Heart right ventricle (tissue), 16 donors: ENCODE measurements at regions not wholly inside any gene's neighbourhood (a gene's known extent, or its start where the extent isn't known, plus 50 kb on each side); places are given as distances from the start of the nearest gene placed in this dataset.

ENCODE experiments used
- ATAC-seq, 8 donors: fragments of 200-7000 bp; cut with Tn5 transposase; one replicate each; pipeline ENCODE4 v1.9.1; 2020; ENCODE audit warnings: mild to moderate bottlenecking in 8 of 8, moderate library complexity in 8 of 8, moderate number of reproducible peaks in 1 of 8
- DNase-seq, 2 donors: peaks; one replicate each; pipeline ENCODE4 v3.0.0-alpha.2; 2020
- H3K27ac ChIP-seq, 10 donors: fragments of 200-600 bp; sonication (generic) in 2 of 10; one replicate each; pipeline versions ENCODE4 v1.5.0 to v1.8.0; 2020 to 2022; ENCODE audit warnings: mild to moderate bottlenecking in 3 of 10
- H3K27me3 ChIP-seq, 7 donors: fragments of 200-600 bp; one replicate each; pipeline ENCODE4 v1.8.0; 2021 to 2022; ENCODE audit warnings: mild to moderate bottlenecking in 2 of 7
- H3K36me3 ChIP-seq, 9 donors: fragments of 200-600 bp; sonication (generic) in 1 of 9; one replicate each; pipeline versions ENCODE4 v1.5.0 to v1.8.0; 2020 to 2022; ENCODE audit warnings: mild to moderate bottlenecking in 2 of 9
- H3K4me1 ChIP-seq, 9 donors: fragments of 200-600 bp; sonication (generic) in 1 of 9; one replicate each; pipeline versions ENCODE4 v1.5.0 to v1.8.0; 2020 to 2022; ENCODE audit warnings: mild to moderate bottlenecking in 4 of 9
- H3K4me3 ChIP-seq, 10 donors: fragments of 200-600 bp; sonication (generic) in 2 of 10; one replicate each; pipeline versions ENCODE4 v1.5.0 to v1.8.0; 2020 to 2022; ENCODE audit warnings: mild to moderate bottlenecking in 7 of 10, moderate library complexity in 2 of 10
- H3K9me3 ChIP-seq, 11 donors: fragments of 200-600 bp in 10 of 11; sonication (generic) in 2 of 11; one replicate each; pipeline versions ENCODE4 v1.5.0 to v1.8.0; 2013 to 2022; ENCODE audit warnings: mild to moderate bottlenecking in 2 of 11, control low read depth in 1 of 11, moderate library complexity in 1 of 11
- WGBS, 2 donors: extraction: QIAGEN DNeasy Blood & Tissue Kit; methylation state at CpG; one replicate each; pipeline ENCODE4 v1.1.7; 2013; ENCODE audit warnings: inconsistent platforms in 1 of 2; 5-methylcytosine and 5-hydroxymethylcytosine counted together
- intact Hi-C, 10 donors: fragments of 100-400 bp; cut with DNase I; formaldehyde crosslinking; loops; one replicate each; pipeline versions ENCODE4 v1.11.1 to v1.14.2; 2022
- TF ChIP-seq, protein P1 (sequence below), 9 donors: fragments of 200-600 bp; sonication (generic) in 2 of 9; IDR thresholded peaks; one replicate each; pipeline versions ENCODE4 v1.5.0 to v1.8.0; 2021 to 2022; ENCODE audit warnings: antibody characterized with exemption in 9 of 9, mild to moderate bottlenecking in 5 of 9, moderate library complexity in 1 of 9
- donor health status: Arrhythmogenic right ventricular cardiomyopathy.
- donor health status: ischemic (EF 13 %, LVEDD 7.1; RV severe dilation, severe dysfunction).
- donor health status: healthy with polysubstance abuse.
- donor health status: DM: no; HTN: yes; CAD: no.
- donor health status: DM: no; HTN: no; CAD: no.
- donor health status: ischemic (EF 25% LVEDD 6.9; RV normal size, moderate dysfunction).
- donor health status: ischemic (EF 25% LVEDD 5.7; RV mildly dilated, moderate dysfunction).
- donor health status: healthy.
- donor health status: DM: yes; HTN: yes; CAD: no.
- donor health status: Ischemic cardiomyopathy.
- donor health status: ischemic (EF 35%, LVEDD 5.7; RV mildly dilated, moderate dysfunction).
- donor health status: nonischemic (EF 11% LVEDD 7.7; RV severe dilation, severe dysfunction).
- donor health status: DM: yes; HTN: yes; CAD: no.
- donor health status: PGD.
- donor health status: ischemic (EF 29% LVEDD 5.4; RV normal size, mild dysfunction).
- donor health status: nonischemic (EF 23%, LVEDD 6.1; RV moderate dilation, normal function).

DNA sequence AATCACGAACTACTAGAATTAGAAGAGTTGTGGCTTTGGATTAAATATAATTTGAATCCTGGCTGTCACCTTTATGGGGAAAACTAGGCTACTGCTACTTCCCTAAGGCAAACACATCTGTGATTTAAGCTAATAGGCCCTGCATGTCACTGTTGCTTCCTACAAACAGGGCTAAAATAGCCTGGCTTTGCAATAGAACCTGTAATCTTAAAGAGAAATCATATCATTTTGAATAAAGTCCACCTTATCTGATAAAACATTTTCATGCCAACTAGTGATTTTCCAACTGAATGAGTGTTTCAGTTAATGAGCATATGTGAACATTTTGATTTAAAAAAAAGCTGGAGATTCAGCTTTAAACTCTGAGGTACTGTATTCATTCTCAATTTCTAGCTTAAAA lies 208.0 kb downstream of the GPR37 start:
- DNase-seq = no peak
- Histone ChIP-seq H3K27ac (no peak overlapping the region), H3K9me3 (no peaks in the 10 kb centered on the region), H3K36me3 (no peaks in the 10 kb centered on the region), H3K4me1 (no peaks in the 10 kb centered on the region), H3K27me3 (no peaks in the 10 kb centered on the region), H3K4me3 (no peak overlapping the region)
- intact Hi-C loops = no loop called here
- 75 to 90% methylated on average over 1 of the region's 1 CpG for WGBS, 2 donors
- TF ChIP-seq, protein P1, sequence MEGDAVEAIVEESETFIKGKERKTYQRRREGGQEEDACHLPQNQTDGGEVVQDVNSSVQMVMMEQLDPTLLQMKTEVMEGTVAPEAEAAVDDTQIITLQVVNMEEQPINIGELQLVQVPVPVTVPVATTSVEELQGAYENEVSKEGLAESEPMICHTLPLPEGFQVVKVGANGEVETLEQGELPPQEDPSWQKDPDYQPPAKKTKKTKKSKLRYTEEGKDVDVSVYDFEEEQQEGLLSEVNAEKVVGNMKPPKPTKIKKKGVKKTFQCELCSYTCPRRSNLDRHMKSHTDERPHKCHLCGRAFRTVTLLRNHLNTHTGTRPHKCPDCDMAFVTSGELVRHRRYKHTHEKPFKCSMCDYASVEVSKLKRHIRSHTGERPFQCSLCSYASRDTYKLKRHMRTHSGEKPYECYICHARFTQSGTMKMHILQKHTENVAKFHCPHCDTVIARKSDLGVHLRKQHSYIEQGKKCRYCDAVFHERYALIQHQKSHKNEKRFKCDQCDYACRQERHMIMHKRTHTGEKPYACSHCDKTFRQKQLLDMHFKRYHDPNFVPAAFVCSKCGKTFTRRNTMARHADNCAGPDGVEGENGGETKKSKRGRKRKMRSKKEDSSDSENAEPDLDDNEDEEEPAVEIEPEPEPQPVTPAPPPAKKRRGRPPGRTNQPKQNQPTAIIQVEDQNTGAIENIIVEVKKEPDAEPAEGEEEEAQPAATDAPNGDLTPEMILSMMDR (IDR thresholded peaks at IDR 0.05) = no peak
- ATAC-seq = no peak

DNA sequence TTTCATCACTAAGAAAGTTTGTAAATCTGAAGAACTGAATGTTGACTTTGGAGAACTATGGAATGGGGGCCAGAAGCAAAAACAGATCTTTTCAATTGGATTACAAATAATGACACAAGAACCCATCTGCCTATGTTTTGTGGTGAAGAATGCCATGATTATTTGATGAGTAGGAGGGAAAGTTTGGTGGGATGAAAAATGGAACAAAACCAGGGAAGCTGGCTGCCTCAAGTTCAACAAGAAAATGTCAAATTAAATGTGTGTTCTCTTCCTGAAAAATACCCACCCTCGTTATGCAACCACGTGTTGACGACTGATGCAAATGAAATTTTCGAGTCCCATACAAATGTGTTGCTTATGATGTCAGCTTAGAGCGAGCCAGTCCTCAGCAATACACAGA lies 208.5 kb downstream of the GPR37 start:
- Histone ChIP-seq H3K4me1 (no peaks in the 10 kb centered on the region), H3K27me3 (no peaks in the 10 kb centered on the region), H3K9me3 (no peaks in the 10 kb centered on the region), H3K4me3 (no peak overlapping the region), H3K36me3 (no peaks in the 10 kb centered on the region), H3K27ac (no peak overlapping the region)
- intact Hi-C loops = no loop called here
- ATAC-seq (no peak), DNase-seq (no peak)
- TF ChIP-seq, protein P1 (IDR thresholded peaks at IDR 0.05) = no peak
- 59 to 63% methylated on average over 5 of the region's 5 CpGs for WGBS, 2 donors

DNA sequence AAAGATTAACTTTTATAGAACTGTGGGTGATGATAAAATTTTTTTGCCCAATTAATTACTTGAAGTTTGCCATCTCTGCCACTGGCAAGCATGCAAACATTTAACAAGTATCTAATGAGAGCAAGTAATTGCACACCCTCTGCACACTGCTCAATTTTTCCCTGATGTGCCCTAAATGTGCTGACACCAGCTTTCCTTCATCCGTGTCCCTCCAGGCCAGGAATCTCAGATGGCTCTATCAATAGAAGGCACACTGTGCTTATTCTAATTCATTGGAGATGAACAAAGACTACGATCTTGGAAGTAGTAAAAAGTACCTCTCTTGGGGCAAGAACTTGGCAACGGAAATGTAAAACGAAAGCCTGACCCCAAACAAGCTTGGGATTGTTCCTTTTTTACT lies 212.1 kb downstream of the GPR37 start:
- WGBS, 2 donors = 64 to 67% methylated on average over 4 of the region's 4 CpGs
- TF ChIP-seq, protein P1 (IDR thresholded peaks at IDR 0.05) = no peak

DNA sequence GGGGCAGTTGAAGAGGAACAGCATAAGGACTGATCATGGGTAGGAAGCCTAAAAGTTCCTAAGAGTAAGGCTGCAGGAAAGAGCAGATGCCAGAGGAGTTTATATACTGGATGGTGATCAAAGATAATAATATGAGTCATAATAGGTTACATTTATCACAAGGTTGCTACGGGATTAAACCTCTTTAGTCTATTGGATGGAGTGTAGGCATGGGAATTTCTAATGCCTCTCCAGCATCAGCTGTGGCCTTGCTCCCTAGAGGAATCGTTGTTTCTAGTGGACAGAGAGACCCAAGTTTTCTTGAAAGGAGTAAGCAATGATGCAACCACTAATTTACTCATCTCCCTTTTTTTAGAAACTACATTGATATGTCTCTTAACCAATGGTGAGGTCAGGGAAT lies 213.4 kb downstream of the GPR37 start:
- TF ChIP-seq, protein P1 (IDR thresholded peaks at IDR 0.05) = no peak
- ATAC-seq (no peak), DNase-seq (no peak)
- H3K27me3 ChIP-seq = no peaks in the 10 kb centered on the region
- no peaks in the 10 kb centered on the region for H3K9me3 ChIP-seq
- intact Hi-C loops = no loop called here
- WGBS, 2 donors = 61 to 67% methylated on average over 2 of the region's 2 CpGs
- H3K27ac ChIP-seq = no peak overlapping the region
- no peak overlapping the region for H3K4me3 ChIP-seq
- no peaks in the 10 kb centered on the region for H3K4me1 ChIP-seq
- H3K36me3 ChIP-seq = no peaks in the 10 kb centered on the region

More for the DNA sequence above, 212.1 kb downstream of the GPR37 start:
- intact Hi-C loops = no loop called here
- Histone ChIP-seq H3K36me3 (no peaks in the 10 kb centered on the region), H3K4me3 (no peak overlapping the region), H3K4me1 (no peaks in the 10 kb centered on the region), H3K27me3 (no peaks in the 10 kb centered on the region), H3K9me3 (no peaks in the 10 kb centered on the region), H3K27ac (no peak overlapping the region)
- ATAC-seq (no peak), DNase-seq (no peak)

DNA sequence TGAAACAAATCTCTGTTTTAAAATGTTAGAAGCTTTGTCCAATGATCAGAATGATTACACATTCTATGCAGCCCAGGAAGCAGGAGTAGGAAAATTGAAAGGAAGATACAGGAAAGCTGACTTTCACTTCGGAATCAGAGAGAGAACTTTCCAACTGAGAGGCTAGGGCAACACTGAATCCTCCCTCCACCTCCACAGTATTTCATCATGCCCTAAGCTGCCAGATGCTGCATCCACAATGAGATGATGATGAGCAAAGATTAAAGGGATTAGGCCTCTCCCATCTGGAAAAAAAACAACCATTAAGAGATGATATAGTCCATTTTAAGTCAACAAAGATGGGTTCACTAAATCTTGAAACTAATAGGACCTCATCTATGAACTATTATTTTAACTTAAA lies 215.6 kb downstream of the GPR37 start:
- H3K36me3 ChIP-seq = no peaks in the 10 kb centered on the region

More for the DNA sequence above, 215.6 kb downstream of the GPR37 start:
- Histone ChIP-seq H3K4me1 (no peaks in the 10 kb centered on the region), H3K27ac (no peak overlapping the region), H3K27me3 (no peaks in the 10 kb centered on the region), H3K9me3 (no peaks in the 10 kb centered on the region), H3K4me3 (no peak overlapping the region)
- DNase-seq (no peak), ATAC-seq (no peak)
- TF ChIP-seq, protein P1 (IDR thresholded peaks at IDR 0.05) = no peak
- intact Hi-C loops = no loop called here
- 65 to 79% methylated on average over 1 of the region's 1 CpG for WGBS, 2 donors
